Stimulated activated CD4-positive, alpha-beta T cell treated with anti-CD3 and anti-CD28 coated beads, Interleukin-15, amount 100 ng/mL, for 48 hours (primary cell): ENCODE measurements at regions not wholly inside any gene's neighbourhood (a gene's known extent, or its start where the extent isn't known, plus 50 kb on each side); places are given as distances from the start of the nearest gene placed in this dataset.

Experiments
- DNase-seq, 2 donors: peaks; one replicate each; pipeline ENCODE4 v3.0.0-alpha.2; 2020; ENCODE audit warnings: low read depth in 2 of 2

GRCh38 chr6:137434640-137435039 lies 59.6 kb downstream of the OLIG3 start:
- DNase-seq = no peak

GRCh38 chr6:137432054-137432611 lies 62.1 kb downstream of the OLIG3 start:
- DNase-seq = no peak

- no peak for DNase-seq
These were observed 63.2 kb downstream of the OLIG3 start for GRCh38 chr6:137430954-137431353.

GRCh38 chr6:137427656-137428290 lies 66.4 kb downstream of the OLIG3 start:
- DNase-seq = no peak

- no peak for DNase-seq
These were observed 68.0 kb downstream of the OLIG3 start for GRCh38 chr6:137426007-137426689.

GRCh38 chr6:137424251-137424650 lies 69.9 kb downstream of the OLIG3 start:
- no peak for DNase-seq

GRCh38 chr6:137423451-137424168 lies 70.6 kb downstream of the OLIG3 start:
- DNase-seq = no peak

GRCh38 chr6:137417396-137417795 lies 76.8 kb downstream of the OLIG3 start:
- no peak for DNase-seq

GRCh38 chr6:137416376-137417109 lies 77.7 kb downstream of the OLIG3 start:
- DNase-seq = no peak

GRCh38 chr6:137415834-137416190 lies 78.4 kb downstream of the OLIG3 start:
- DNase-seq = no peak

- DNase-seq = peak; percentile 28 to 47
These were observed 78.9 kb downstream of the OLIG3 start for GRCh38 chr6:137415127-137415833.

- DNase-seq = no peak
These were observed 79.6 kb downstream of the OLIG3 start for GRCh38 chr6:137414599-137414998.

GRCh38 chr6:137413482-137413881 lies 80.7 kb downstream of the OLIG3 start:
- DNase-seq = no peak

- DNase-seq = no peak
These were observed 81.6 kb downstream of the OLIG3 start for GRCh38 chr6:137412562-137412961.

GRCh38 chr6:137409266-137409777 lies 84.9 kb downstream of the OLIG3 start:
- DNase-seq = no peak

GRCh38 chr6:137407816-137408215 lies 86.4 kb downstream of the OLIG3 start:
- no peak for DNase-seq

- no peak for DNase-seq
These were observed 88.4 kb downstream of the OLIG3 start for GRCh38 chr6:137405806-137406205.

GRCh38 chr6:137403855-137404254 lies 90.3 kb downstream of the OLIG3 start:
- no peak for DNase-seq

GRCh38 chr6:137403443-137403842 lies 90.8 kb downstream of the OLIG3 start:
- no peak for DNase-seq

- no peak for DNase-seq
These were observed 92.0 kb downstream of the OLIG3 start for GRCh38 chr6:137402143-137402680.

GRCh38 chr6:137401088-137401487 lies 93.1 kb downstream of the OLIG3 start:
- DNase-seq = no peak
